ENCODE measurements at regions not wholly inside any gene's neighbourhood (a gene's known extent, or its start where the extent isn't known, plus 50 kb on each side); places are given as distances from the start of the nearest gene placed in this dataset.

- TF ChIP-seq CTCF (conservative IDR thresholded peaks at IDR 0.05 in 1 of 2, IDR thresholded peaks at IDR 0.05 in 1 of 2; ENCODE audit: extremely low read depth in 1 of 2, insufficient read depth in 1 of 2, low read depth in 1 of 2, low read length in 2 of 2) (no peak), EZH2 (IDR thresholded peaks at IDR 0.05; ENCODE audit: borderline replicate concordance, low read length) (no peak)
These were observed 1118.9 kb downstream of the VRK1 start for GRCh38 chr14:97916100-97916499.

Data from mammary epithelial cell (primary cell).